Breast epithelium (tissue), 3 donors: ENCODE measurements at regions not wholly inside any gene's neighbourhood (a gene's known extent, or its start where the extent isn't known, plus 50 kb on each side); places are given as distances from the start of the nearest gene placed in this dataset.

Experiments
- CTCF ChIP-seq, 3 donors: fragments of 450-650 bp; IDR thresholded peaks; one replicate each; pipeline ENCODE4 v1.5.1; 2016 to 2017; ENCODE audit warnings: antibody characterized with exemption in 3 of 3, mild to moderate bottlenecking in 3 of 3, moderate library complexity in 3 of 3
- POLR2A ChIP-seq: fragments of 450-650 bp; IDR thresholded peaks from one replicate; pipeline ENCODE4 v1.6.1; 2016; ENCODE audit warnings: antibody characterized with exemption, mild to moderate bottlenecking, moderate library complexity

GRCh38 chr3:64805248-64805647 is 117.4 kb upstream of the ADAMTS9 start:
- TF ChIP-seq CTCF (IDR thresholded peaks at IDR 0.05) (no peak), POLR2A (no peak)
